Activated CD8-positive, alpha-beta memory T cell treated with anti-CD3 and anti-CD28 coated beads, Interleukin-2, amount 50 U/mL, for 4 hours (primary cell): ENCODE measurements at regions not wholly inside any gene's neighbourhood (a gene's known extent, or its start where the extent isn't known, plus 50 kb on each side); places are given as distances from the start of the nearest gene placed in this dataset.

Source experiments
- DNase-seq: peaks from one replicate; pipeline ENCODE4 v3.0.0-alpha.2; 2020

DNA sequence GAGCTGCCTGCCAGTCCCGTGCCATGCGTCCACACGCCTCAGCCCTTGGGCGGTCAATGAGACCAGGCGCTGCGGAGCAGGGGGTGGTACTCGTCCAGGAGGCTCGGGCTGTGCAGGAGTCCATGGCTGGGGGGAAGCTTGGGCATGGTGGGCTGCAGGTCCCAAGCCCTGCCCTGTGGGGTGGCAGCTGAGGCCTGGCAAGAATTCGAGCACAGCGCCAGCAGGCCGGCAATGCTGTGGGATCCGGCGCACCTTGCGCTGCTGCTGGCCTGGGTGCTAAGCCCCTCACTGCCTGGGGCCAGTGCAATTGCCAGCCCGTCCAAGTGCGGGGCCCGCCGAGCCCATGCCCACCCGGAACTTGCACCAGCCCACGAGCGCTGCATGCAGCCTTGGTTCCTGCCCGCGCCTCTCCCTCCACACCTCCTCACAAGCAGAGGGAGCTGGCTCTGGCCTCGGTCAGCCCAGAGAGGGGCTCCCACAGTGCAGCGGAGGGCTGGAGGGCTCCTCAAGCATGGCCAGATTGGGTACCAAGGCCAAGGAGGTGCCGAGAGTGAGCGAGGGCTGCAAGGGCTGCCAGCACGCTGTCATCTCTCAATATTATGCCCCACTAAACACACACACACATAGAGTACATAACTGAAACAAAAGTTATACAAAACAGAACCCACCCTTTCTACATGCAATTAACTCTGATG is 307.7 kb downstream of the LMO4 start:
- no peak for DNase-seq

DNA sequence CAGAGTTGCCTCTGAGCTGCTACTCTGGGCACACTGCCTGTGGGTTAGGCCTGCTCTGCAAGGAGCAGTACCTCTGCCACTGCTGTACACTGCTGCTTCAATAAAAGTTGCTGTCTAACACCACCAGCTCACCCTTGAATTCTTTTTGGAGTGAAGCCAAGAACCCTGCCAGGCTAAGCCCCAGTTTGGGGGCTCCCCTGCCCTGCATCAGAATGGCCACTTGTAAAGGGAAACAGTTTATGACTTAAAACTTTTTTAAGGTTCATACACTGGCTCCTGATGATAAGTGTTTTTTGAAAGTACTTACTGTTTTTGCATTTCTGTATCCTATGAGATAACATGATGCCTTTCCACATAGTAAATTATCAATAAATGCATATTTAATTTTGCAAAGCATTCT is 310.0 kb downstream of the LMO4 start:
- no peak for DNase-seq

DNA sequence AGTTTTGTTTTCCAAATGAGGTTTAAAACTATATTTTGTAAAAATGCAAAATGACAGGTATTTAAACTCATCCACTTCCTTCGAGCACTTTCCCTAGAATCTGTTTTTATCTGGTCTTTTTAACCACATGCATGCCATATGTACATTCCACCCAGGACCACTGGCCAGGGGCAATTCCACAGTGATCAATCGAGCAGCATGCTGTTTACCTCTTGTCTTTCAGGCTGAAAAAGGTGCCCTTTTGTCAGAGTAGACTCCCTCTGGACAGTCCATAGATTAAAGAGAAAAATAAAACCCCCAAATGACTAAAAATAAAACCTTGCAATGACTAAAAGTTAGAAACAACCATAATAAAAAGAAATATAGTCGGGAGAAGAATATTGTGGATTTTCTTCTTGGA is 313.3 kb downstream of the LMO4 start:
- DNase-seq = no peak

DNA sequence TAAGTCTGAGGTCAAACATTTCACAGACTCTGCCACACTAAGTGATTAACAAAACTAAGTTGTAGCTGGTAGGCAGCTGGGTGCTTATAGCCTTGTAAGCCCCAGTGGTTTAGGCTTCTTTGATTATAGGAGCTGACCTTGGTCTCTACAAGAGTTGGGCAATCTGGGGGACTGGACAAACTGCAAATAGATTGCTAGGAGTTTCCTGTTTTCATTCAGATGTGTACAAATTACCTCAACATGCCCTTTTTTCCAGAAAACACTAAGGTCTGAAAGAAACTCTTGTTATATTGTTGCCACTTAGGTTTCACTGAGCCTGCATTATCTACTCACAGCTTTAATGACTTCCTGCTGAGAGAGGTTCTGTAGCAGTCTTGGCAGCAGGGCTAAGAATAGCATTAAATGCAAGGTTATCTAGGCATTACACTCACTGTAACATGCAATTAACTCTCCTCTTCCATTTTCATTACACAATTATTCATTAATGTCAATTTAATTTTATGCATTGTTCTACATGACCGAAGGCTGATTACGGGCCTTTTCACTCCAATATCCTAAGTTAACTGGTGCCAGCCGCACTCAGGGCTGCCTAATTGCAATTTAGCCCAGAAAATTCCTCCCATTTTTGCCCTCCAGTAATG is 314.0 kb downstream of the LMO4 start:
- no peak for DNase-seq

DNA sequence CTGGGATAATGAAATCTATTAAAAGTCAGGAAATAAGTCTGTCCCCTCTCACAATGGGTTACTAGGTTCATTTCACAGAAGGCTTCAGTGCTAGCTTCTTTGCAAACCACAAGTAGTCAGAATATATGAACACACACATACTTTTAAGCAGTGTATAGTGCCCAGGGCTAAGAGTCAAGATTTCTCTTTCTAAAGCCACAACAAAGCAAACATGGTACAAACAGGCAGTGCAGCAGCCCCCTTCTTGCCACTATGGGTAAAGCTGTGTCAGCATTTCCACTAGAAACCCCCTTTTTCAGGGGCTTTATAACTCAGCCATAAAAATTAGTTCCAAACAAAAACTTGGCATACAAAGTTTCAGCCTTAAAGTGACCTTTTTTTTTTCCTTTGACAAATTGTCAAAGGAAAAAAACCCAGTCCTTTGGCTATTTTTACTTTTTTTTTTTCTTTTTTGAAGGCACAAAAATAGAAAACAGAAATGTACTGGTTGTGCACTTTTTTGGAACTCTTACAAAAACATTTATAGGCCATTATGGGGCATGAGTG is 315.4 kb downstream of the LMO4 start:
- DNase-seq = no peak

DNA sequence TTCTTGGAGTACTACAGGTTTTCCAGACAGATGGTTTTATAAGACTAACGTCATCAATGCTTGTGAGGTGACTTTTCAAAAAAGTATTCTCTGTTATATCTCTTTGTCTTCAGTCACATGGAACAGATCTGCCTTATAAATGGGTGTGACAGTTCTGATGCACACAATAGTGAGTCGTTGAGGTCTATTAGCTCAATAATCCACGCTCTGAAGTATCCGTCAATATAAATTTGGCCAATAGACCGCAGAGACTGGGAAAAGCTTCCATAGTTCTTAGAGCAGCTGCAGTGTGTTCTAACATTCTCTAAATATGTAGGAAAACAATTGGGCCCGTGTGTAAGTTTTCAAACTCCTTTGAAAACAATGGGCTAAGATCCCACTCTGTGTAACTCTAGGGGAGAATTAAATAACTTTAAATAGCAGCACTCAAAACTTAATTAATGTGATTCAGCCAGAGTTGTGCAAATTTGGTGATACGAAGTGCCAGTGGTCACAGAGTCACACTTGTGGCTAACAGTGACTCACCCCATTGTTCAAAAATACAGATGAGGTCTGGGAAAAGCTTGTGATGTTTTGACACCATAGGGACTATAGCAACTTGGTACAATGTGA is 316.0 kb downstream of the LMO4 start:
- DNase-seq = no peak

DNA sequence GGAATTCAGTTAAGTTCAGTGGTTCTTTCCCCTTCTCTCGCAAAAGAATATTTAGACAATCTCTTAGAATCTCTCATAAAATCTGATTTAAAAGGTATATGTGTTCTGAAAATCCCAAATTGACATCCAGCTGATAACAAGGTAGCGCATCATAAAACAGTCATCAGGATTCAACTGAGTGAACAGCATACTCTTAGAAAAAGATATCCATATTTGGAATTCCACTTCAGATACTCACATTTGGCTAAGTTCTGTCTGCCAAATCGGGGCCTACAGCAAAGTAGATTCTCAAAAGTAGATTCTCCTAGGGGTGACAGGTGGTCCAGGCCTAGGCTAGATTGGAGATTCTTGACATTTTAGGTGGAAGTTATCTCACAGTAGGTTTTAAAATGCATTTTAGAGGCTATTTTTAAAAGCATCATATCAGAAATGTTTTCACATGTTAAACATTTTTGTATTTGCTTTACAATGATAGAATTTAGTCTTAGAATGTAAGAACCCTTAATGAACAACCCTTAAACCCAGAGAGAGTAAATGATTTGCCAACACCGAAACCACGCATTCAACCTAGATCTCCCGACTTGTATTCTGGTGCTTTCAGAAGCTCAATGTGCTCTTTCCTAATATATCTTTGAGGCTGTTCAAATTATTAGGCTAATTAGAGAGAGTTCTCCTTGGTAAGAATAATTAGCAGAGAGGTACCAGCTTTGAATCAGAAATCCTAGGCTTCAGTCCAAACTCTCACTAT is 318.9 kb downstream of the LMO4 start:
- no peak for DNase-seq

DNA sequence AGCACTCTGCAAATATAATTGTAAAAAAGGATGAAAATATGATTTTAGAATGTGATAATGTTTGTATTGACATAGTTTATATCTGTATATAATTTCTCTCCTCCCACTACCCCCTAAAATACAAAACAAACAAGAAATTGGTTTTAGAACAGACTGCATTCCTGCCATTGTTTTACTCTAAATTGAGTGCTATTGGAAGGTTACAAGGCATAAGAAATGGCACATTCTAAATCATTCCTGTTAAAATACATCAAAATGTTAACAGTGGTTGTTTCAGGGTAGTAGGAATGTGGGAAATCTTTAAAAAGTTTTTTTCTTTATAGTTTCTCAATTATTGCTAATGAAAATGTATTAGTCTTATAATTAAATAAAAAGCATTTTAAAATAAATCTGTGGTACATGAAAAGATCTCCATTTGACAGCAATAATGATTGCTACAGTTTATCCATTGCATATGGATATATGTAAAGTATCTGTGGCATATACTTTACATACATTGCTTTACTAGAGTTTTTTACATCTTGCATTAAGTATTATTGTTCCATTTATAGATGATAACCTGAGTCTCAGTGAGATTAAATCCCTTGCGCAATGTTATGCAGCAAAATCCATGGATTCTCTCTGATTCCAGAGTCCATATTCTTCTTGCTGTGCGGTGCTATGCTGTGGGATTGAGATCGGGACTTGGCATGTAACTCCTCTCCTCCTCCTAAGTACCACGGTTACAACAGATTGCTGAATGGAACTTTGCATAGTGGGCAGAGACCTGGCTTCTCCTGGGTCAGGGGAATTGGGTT is 319.8 kb downstream of the LMO4 start:
- DNase-seq = no peak

DNA sequence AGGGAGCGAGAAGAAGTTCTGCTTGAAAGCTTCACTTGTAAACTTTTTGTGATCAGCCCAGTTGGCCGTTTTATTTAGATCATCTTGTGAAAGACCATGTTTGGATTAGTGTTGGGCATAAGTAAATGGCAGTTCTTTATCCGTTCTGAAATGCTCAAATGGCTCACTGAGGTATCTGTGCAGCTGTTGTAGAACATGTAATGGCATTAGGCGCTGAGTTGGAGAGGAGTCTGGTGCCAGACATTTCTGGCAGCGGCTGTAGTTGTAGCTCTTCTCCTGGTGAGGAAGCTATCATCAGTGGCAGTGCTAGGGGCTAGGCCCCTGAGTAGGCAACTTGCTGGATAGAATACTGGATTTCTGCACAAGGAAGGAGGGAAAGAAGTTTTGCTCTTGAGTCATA is 321.6 kb downstream of the LMO4 start:
- DNase-seq = no peak

DNA sequence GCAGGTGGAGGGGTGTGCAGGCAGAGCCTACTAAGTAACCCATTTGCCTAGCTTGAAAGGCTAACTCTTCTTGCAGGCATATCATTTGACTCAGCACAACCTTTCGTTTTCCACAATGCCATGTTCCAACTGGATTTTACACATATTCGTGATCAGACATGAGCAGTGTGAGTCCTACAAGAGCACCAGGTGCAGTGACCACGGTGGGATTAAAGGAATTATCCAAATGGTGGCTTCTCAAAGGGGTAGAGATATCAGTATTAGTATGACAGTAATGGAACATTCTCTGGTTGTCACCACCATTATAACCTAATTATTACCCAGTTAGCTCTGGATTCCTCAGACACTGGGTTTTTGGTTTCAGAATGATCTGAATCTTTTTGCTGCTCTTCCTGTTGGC is 323.5 kb downstream of the LMO4 start:
- no peak for DNase-seq

DNA sequence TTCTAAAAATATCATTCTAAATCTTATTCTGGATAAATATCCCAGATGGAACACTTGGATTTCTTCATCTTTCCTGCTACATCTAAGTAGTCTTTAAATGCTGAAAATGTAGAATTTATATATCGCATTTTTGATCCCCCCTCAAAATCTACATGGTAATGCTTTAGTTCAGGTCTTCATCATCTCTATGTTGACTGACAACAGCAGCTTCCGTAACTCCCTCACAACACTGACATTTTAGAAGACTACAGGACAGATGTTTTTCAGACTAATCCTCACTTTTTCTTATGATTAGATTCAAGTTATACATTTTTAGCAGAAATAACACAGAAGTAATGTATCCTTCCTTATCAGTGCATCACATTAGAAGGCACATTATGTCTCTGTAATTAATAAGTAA is 336.5 kb downstream of the LMO4 start:
- no peak for DNase-seq

DNA sequence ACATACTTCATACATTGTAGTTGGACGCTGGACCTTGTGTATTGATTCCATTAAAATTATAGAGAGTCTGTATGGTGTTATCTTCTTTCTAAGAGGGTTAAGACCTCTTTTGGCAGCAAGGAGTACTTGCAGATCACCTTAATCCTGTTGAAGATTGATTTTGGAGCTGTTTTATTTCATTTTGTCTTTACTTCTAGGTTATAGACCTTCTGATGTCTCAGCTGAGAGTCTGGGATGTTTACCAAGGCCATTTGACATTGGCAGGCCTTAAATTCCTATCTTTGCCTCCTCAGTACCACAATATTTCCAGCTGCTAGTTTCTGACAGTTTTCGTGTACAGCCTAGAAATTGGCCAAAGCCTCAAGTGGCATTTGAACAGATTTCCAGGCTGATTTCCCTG is 338.0 kb downstream of the LMO4 start:
- no peak for DNase-seq

DNA sequence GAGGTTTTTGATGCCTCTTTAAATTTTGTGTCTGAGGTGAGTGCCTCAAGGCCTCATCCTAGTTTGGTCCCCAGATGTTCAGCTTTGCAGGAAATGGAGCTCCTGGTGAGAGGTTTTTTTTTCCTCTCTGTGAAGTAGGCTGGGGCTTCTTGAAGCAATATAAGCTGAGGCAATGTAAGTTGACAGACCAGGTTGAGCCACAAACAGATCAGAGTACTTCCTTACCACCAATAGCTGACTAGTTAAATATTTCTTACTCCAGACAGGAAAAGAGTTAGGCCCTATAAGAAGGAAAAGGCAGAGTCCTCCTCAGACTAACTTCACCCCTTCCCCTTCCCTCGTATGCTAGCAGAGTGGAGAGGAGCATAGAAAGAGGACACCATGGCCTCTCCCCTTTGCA is 341.0 kb downstream of the LMO4 start:
- DNase-seq = no peak

DNA sequence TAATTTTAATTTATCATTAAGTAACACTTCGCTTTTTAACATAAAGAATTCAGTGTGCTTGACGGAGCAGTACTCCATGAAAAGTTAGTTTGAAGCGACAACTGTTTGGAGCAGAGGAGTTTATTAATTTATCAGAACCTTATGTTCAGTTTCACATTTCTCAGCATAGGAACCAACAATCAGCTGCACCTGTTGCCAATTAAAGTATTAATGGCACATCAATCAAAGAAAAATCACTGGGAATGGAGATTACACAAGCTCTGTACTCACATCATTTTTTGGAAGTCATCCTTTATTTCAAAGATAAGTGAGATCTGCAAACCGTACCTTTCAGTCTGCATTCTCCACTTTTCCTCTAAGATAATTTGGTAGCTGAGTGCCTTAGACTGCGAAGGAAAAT is 344.6 kb downstream of the LMO4 start:
- DNase-seq = no peak

DNA sequence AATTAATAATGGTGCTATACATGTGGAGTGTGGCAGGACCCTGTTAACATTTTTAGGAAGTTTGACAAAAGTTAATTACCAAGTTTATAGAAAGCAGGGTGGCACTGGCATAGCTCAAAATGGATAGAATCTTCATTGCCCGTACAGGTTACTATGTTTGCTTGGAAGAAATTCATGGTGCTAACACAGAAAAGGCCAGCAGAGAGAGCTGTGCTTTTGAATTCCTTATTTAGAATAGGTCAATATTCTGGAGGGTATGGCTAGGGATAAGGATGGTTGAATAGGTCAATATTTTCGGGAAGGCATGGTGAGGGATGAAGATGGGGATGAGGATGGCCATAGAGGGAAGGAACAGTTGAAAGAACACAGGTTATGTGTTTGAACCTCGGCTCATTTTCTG is 345.1 kb downstream of the LMO4 start:
- no peak for DNase-seq

DNA sequence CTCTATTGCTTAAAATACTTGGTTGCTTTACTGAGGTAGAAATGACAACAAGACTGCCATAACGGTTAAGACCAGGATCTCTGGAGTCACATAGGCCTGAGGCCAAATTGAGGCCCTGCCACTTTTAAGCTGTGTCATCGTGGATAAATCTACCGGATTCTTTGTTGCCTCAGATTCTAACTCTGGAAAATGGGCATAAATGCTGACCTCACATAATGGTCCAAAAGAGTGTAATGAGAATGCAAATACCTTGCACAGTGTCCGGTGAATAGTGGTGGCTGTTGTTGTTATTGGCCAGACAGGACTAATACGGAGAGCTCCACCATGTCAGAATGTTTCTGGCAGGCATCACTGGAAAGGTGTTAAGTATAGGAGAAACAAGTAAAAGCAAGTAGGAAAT is 346.1 kb downstream of the LMO4 start:
- no peak for DNase-seq

DNA sequence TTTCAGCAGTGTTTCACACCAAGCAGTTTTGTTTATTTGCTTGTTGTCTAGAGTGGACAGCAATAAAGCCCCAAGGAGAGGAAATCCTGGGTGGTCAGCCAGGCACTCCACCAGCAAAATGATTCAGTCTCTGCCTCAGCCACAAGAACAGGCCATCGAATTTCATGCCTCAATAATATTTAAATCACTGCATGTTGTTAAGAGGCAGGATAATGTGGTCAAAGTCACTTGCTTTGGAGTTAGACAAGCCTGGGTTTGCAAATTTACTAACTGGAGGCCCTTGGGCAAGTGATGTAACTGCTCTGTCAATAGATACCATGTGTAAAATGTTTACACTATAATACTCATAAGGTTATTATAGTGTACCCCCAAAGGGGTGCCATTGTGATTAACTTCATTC is 349.6 kb downstream of the LMO4 start:
- DNase-seq = no peak

DNA sequence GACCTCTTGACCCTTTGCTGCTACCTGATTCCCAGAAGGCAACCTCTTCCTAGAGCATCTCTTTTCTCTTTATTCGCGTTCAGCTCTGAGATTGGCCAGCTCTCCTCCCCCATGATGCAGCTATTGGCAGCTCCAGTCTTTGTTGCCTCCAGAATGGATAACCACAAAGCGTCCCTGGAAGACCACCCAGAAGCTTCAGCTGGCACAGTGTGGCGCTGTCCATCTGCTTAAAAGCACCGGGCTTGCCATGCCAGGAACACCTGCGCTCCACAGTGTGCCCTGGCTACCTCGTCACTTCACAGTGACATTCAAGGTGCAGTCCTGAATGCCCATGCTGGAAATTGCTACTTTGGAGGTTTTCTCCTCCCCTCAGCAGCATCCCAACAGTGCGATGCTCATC is 353.9 kb downstream of the LMO4 start:
- DNase-seq = no peak

DNA sequence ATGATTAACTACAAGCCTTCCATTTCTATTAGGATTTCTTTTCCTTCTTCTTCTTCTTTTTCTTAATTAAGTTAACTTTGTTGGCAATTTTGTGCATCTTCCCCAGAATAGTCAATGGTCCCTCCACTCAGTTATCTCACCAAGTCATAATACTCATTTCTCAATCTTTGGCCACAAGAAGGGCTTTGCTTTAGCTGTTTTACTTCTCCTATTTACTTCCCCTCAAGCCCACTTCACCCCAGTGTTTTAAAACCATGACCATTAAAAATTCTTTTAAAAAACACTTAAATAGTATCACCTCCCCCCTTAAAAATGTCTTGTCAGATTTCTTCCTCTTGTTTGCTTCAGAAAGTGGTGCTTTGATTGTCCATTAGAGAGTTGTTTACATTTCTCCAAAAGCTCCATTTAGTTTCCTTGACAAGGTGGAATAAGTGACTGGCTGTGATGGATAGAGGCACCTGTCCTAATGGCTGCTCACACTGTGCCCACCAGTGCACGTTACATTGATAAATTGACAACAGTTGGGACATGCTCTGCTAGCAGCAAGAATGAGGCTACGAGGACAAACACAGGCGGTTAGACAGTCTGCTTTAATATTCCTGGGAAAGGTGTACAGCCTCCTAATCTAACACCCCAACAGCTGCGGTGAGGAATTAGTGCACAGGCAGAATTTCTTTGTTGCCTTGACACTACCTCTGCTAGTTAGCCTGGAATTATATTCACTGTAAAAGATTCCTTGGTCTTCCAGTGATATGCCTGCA is 354.7 kb downstream of the LMO4 start:
- no peak for DNase-seq

DNA sequence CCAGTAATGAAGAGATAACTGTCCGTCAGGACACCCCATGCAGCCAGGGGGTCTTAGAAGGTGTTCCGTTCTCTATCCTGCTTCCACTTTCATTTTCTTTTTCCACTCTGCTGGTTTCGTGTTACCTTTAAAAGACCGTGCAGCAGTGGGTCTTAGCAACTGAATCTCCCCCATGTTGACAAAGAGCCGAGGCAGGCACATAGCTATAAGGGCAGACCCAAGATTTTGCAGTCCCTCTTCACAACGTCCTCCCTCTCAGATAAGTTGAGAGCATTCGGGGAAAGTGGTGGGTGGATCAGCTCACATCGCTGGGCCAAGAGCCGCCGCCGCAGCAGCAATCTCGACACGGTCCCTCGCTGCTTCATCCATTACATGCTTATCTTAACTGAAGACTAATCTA is 355.5 kb downstream of the LMO4 start:
- DNase-seq = no peak

DNA sequence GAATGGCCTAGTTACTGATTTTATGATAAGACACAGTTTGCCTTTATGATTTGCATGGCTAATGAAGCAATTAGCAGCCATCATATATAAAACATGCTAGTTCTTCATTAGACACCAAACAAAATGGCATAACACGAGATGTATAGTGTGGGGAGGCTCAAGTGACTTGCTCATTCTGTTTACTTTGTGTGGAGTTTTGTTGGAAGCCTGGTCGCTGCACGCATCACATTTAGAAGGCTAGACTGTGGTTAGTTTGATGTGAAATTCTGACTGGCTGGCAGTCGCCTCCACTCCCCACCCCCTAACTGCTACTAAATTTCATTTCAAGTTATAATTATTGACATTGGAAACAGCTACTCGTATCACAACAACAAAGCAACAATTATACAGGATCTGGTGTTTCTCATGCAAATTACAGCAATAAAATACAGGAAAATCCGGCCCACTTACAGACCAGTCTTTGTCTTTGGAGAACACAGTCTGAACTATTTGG is 356.1 kb downstream of the LMO4 start:
- DNase-seq = no peak
